Type B pancreatic cell (in vitro differentiated cells): ENCODE measurements at regions not wholly inside any gene's neighbourhood (a gene's known extent, or its start where the extent isn't known, plus 50 kb on each side); places are given as distances from the start of the nearest gene placed in this dataset.

ENCODE experiments used
- DNase-seq: peaks from one replicate; pipeline ENCODE4 v3.0.0; 2021; ENCODE audit warnings: mixed read lengths; ENCODE audit not compliant: unreplicated experiment; ENCODE audit errors: extremely low spot score
- H3K27ac Mint-ChIP-seq: 2 replicates; pipeline ENCODE4 v1.8.0; 2021; ENCODE audit warnings: mild to moderate bottlenecking, mixed read lengths
- H3K27me3 Mint-ChIP-seq: 2 replicates; pipeline ENCODE4 v1.8.0; 2021; ENCODE audit warnings: mixed read lengths
- H3K36me3 Mint-ChIP-seq: 2 replicates; pipeline ENCODE4 v1.8.0; 2021; ENCODE audit warnings: mixed read lengths
- H3K4me1 Mint-ChIP-seq: one replicate; pipeline ENCODE4 v1.8.0; 2021; ENCODE audit warnings: mixed read lengths; ENCODE audit not compliant: unreplicated experiment
- H3K4me3 Mint-ChIP-seq: 2 replicates; pipeline ENCODE4 v1.8.0; 2021; ENCODE audit warnings: mild to moderate bottlenecking, mixed read lengths
- H3K9me3 Mint-ChIP-seq: 2 replicates; pipeline ENCODE4 v1.8.0; 2021; ENCODE audit warnings: mixed read lengths
- TF ChIP-seq, protein P1 (sequence below): fragments of 200-600 bp; sonication (generic); conservative IDR thresholded peaks from 2 replicates; pipeline ENCODE4 v1.5.0; 2021; ENCODE audit warnings: antibody characterized with exemption, mild to moderate bottlenecking

DNA sequence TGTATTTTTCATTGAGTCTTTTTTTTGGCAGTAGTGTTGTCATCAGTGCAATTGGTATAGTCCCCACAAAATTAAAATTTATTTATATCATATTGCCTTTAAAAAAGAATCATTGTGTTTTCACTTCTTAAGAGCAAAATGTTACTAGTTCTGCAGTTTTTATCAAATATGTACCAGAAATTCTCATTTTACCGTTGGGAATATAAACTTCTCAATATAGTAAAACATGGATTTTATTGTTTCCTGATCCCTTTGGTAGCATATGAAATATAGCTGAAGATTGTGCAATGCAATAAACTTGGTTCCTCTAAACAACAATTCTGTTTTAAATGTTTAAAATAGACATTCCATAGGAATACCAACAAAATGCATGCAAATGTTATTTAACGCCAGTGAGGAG is 306.5 kb upstream of the PCDH20 start:
- Mint-ChIP-seq H3K9me3 (no peaks in the 10 kb centered on the region), H3K36me3 (no peaks in the 10 kb centered on the region), H3K27ac (no peak overlapping the region), H3K27me3 (no peaks in the 10 kb centered on the region), H3K4me1 (no peaks in the 10 kb centered on the region), H3K4me3 (no peak overlapping the region)
- TF ChIP-seq, protein P1, sequence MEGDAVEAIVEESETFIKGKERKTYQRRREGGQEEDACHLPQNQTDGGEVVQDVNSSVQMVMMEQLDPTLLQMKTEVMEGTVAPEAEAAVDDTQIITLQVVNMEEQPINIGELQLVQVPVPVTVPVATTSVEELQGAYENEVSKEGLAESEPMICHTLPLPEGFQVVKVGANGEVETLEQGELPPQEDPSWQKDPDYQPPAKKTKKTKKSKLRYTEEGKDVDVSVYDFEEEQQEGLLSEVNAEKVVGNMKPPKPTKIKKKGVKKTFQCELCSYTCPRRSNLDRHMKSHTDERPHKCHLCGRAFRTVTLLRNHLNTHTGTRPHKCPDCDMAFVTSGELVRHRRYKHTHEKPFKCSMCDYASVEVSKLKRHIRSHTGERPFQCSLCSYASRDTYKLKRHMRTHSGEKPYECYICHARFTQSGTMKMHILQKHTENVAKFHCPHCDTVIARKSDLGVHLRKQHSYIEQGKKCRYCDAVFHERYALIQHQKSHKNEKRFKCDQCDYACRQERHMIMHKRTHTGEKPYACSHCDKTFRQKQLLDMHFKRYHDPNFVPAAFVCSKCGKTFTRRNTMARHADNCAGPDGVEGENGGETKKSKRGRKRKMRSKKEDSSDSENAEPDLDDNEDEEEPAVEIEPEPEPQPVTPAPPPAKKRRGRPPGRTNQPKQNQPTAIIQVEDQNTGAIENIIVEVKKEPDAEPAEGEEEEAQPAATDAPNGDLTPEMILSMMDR = no peak
- DNase-seq = no peak

DNA sequence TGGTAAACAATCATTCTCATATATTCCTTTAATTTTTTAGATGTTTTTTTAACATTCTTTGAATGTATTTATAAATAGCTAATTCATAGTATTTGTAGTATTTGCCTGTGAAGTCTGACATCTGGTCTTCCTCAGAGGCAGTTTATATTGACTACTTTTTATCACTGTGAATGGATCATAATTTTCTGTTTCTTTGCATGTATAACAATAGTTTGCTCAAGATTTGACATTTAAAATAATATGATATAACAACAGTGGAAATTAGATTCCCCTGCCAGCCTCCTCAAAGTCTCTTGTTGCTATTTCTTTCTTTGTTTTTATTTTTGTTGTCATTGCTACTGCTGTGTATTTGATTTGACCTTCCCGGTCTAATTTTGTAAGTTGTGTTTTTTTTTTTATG is 297.0 kb upstream of the PCDH20 start:
- no peak overlapping the region for H3K4me3 Mint-ChIP-seq
- no peaks in the 10 kb centered on the region for H3K4me1 Mint-ChIP-seq
- no peaks in the 10 kb centered on the region for H3K27me3 Mint-ChIP-seq
- TF ChIP-seq, protein P1 = no peak
- H3K27ac Mint-ChIP-seq = no peak overlapping the region
- H3K9me3 Mint-ChIP-seq = no peaks in the 10 kb centered on the region
- H3K36me3 Mint-ChIP-seq = no peaks in the 10 kb centered on the region
- DNase-seq = no peak

DNA sequence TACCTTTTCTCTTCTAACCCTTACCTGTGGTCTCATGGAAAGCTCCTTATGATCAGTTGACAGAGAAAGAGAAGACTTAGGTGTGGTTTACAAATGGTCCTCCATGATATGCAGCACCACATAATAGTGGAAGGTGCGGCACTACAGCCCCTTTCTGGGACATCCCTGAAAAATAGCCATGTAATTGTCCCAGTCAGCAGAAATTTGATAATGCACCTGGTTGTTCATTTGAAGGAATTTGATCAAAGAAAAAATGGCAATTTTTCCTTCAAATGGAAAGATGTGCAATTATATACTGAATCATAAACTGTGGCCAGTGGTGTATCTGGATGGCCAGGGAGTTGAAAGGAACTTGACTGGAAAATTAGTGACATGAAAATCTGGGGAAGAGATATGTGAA is 293.6 kb upstream of the PCDH20 start:
- TF ChIP-seq, protein P1 = no peak
- Mint-ChIP-seq H3K4me1 (no peaks in the 10 kb centered on the region), H3K4me3 (no peak overlapping the region), H3K36me3 (no peaks in the 10 kb centered on the region), H3K27me3 (no peaks in the 10 kb centered on the region), H3K9me3 (no peaks in the 10 kb centered on the region), H3K27ac (no peak overlapping the region)
- no peak for DNase-seq

DNA sequence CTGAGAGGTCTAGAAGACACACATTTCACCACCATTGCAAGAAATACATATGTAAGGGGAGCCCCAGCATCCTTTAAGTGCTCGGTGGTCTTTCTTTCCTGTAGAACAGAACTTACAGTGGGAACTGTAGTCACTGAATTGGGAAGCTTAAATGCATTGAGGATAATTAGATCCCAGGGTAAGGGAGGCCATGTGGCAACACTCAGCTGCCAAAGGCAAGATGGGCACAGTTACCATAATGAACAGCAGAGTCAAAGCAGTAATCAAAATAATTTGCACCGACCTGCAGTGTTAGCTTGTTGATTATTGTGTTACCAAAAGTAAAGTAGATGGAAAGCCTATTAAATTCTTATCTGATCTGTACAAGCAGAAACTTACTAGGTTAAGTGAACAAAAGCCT is 291.2 kb upstream of the PCDH20 start:
- no peaks in the 10 kb centered on the region for H3K27me3 Mint-ChIP-seq
- H3K9me3 Mint-ChIP-seq = peaks cover 7% of the 10 kb centered on the region
- TF ChIP-seq, protein P1 = no peak
- H3K4me3 Mint-ChIP-seq = no peak overlapping the region
- no peaks in the 10 kb centered on the region for H3K4me1 Mint-ChIP-seq
- no peak for DNase-seq
- H3K27ac Mint-ChIP-seq = no peak overlapping the region
- H3K36me3 Mint-ChIP-seq = no peaks in the 10 kb centered on the region

GRCh38 chr13:61700620-61701019 is 285.0 kb upstream of the PCDH20 start:
- peaks cover 7% of the 10 kb centered on the region for H3K9me3 Mint-ChIP-seq
- H3K4me1 Mint-ChIP-seq = no peaks in the 10 kb centered on the region
- no peak for DNase-seq
- no peaks in the 10 kb centered on the region for H3K27me3 Mint-ChIP-seq
- no peaks in the 10 kb centered on the region for H3K36me3 Mint-ChIP-seq
- TF ChIP-seq, protein P1 = no peak
- no peak overlapping the region for H3K4me3 Mint-ChIP-seq
- H3K27ac Mint-ChIP-seq = no peak overlapping the region

GRCh38 chr13:61700181-61700580 is 284.5 kb upstream of the PCDH20 start:
- H3K4me1 Mint-ChIP-seq = no peaks in the 10 kb centered on the region
- H3K9me3 Mint-ChIP-seq = peaks cover 7% of the 10 kb centered on the region
- TF ChIP-seq, protein P1 = no peak
- H3K36me3 Mint-ChIP-seq = no peaks in the 10 kb centered on the region
- H3K27ac Mint-ChIP-seq = no peak overlapping the region
- H3K27me3 Mint-ChIP-seq = no peaks in the 10 kb centered on the region
- DNase-seq = no peak
- no peak overlapping the region for H3K4me3 Mint-ChIP-seq
